Naive thymus-derived CD8-positive, alpha-beta T cell (primary cell): ENCODE measurements at regions not wholly inside any gene's neighbourhood (a gene's known extent, or its start where the extent isn't known, plus 50 kb on each side); places are given as distances from the start of the nearest gene placed in this dataset.
"Not testable (repeated sequence)": the region's sequence is repeated elsewhere in the genome, so short reads cannot be mapped to it uniquely, and the experiment has no call there.

ENCODE experiments used
- ATAC-seq, 2 donors: fragments of 150-1000 bp; cut with Tn5 transposase in 1 of 2; sonication (Bioruptor Pico), chemical (Tn5 transposase) in 1 of 2; 1 replicate in 1 of 2; 2 replicates in 1 of 2; pipeline ENCODE4 v1.10.0; 2021; ENCODE audit warnings: mild to moderate bottlenecking in 2 of 2, moderate library complexity in 2 of 2
- POLR2A ChIA-PET: fragments of 350-600 bp; sonication (Branson Sonifier 250); formaldehyde crosslinking; loops from one replicate; lab custom pipeline; 2021; ENCODE audit warnings: antibody characterized with exemption; lab: Charles Lee
- DNase-seq, 10 donors: peaks; one replicate each; pipeline versions ENCODE4 v3.0.0 to v3.0.0-alpha.2; 2020 to 2022
- H3K27ac Mint-ChIP-seq, 10 donors: one replicate each; pipeline ENCODE4 v1.8.0; 2020 to 2022; ENCODE audit warnings: mild to moderate bottlenecking in 10 of 10, mixed read lengths in 10 of 10, moderate library complexity in 4 of 10, inconsistent platforms in 1 of 10
- H3K27me3 Mint-ChIP-seq, 5 donors: one replicate each; pipeline ENCODE4 v1.8.0; 2021 to 2022; ENCODE audit warnings: mixed read lengths in 5 of 5
- H3K36me3 Mint-ChIP-seq, 3 donors: one replicate each; pipeline ENCODE4 v1.8.0; 2020 to 2022; ENCODE audit warnings: mixed read lengths in 3 of 3, mild to moderate bottlenecking in 2 of 3, inconsistent platforms in 1 of 3
- H3K4me1 Mint-ChIP-seq, 4 donors: one replicate each; pipeline ENCODE4 v1.8.0; 2021 to 2022; ENCODE audit warnings: mixed read lengths in 4 of 4
- H3K4me3 Mint-ChIP-seq, 10 donors: one replicate each; pipeline ENCODE4 v1.8.0; 2020 to 2022; ENCODE audit warnings: mild to moderate bottlenecking in 10 of 10, mixed read lengths in 10 of 10, moderate library complexity in 6 of 10, inconsistent platforms in 1 of 10
- H3K9me3 Mint-ChIP-seq, 9 donors: one replicate each; pipeline ENCODE4 v1.8.0; 2020 to 2022; ENCODE audit warnings: mixed read lengths in 9 of 9, mild to moderate bottlenecking in 3 of 9, inconsistent platforms in 1 of 9, moderate library complexity in 1 of 9

- no peak overlapping the region for H3K4me3 Mint-ChIP-seq
- H3K27me3 Mint-ChIP-seq = peaks cover 3 to 23% (median 11%) of the 10 kb centered on the region in 5 donors
- peaks cover 0 to 5% (median 0%) of the 10 kb centered on the region in 9 donors for H3K9me3 Mint-ChIP-seq
- ATAC-seq = no peak
- POLR2A ChIA-PET = no interaction called here
- peaks cover 0 to 2% (median 0%) of the 10 kb centered on the region in 4 donors for H3K4me1 Mint-ChIP-seq
- H3K27ac Mint-ChIP-seq = no peak overlapping the region
- no peaks in the 10 kb centered on the region for H3K36me3 Mint-ChIP-seq
- DNase-seq = no peak
Observed at GRCh38 chr7:98730326-98730725, 113.2 kb downstream of the NPTX2 start.

GRCh38 chr7:98731651-98732050 is 114.6 kb downstream of the NPTX2 start:
- H3K36me3 Mint-ChIP-seq = no peaks in the 10 kb centered on the region
- peaks cover 0 to 2% (median 0%) of the 10 kb centered on the region in 4 donors for H3K4me1 Mint-ChIP-seq
- peaks cover 3 to 19% (median 9%) of the 10 kb centered on the region in 5 donors for H3K27me3 Mint-ChIP-seq
- no peak for DNase-seq
- no peak overlapping the region for H3K4me3 Mint-ChIP-seq
- no peak overlapping the region for H3K27ac Mint-ChIP-seq
- ATAC-seq = no peak
- POLR2A ChIA-PET = no interaction called here
- peaks cover 0 to 5% (median 0%) of the 10 kb centered on the region in 9 donors for H3K9me3 Mint-ChIP-seq

- H3K27me3 Mint-ChIP-seq = peaks cover 3 to 19% (median 9%) of the 10 kb centered on the region in 5 donors
- no peaks in the 10 kb centered on the region for H3K4me1 Mint-ChIP-seq
- ATAC-seq = no peak
- peak in 3 of 10 donors; percentile 2 to 8 (median 4) for DNase-seq
- POLR2A ChIA-PET = no interaction called here
- H3K27ac Mint-ChIP-seq = no peak overlapping the region
- H3K36me3 Mint-ChIP-seq = no peaks in the 10 kb centered on the region
- no peak overlapping the region for H3K4me3 Mint-ChIP-seq
- peaks cover 0 to 5% (median 0%) of the 10 kb centered on the region in 9 donors for H3K9me3 Mint-ChIP-seq
Observed at GRCh38 chr7:98733036-98733435, 116.0 kb downstream of the NPTX2 start.

- H3K4me3 Mint-ChIP-seq = no peak overlapping the region
- no peak for DNase-seq
- no peaks in the 10 kb centered on the region for H3K36me3 Mint-ChIP-seq
- no peak for ATAC-seq
- H3K27me3 Mint-ChIP-seq = peaks cover under 1 to 5% (median 3%) of the 10 kb centered on the region in 5 donors
- H3K9me3 Mint-ChIP-seq = peaks cover 0 to 5% (median 0%) of the 10 kb centered on the region in 9 donors
- no peaks in the 10 kb centered on the region for H3K4me1 Mint-ChIP-seq
- H3K27ac Mint-ChIP-seq = no peak overlapping the region
- POLR2A ChIA-PET = interaction anchor here (0.6 kb wide), 1 partner anchor 622 kb away, joined by 3 read pairs; no protein-coding TSS in a partner anchor
Observed at GRCh38 chr7:98735801-98736200, 118.7 kb downstream of the NPTX2 start.

- not testable (repeated sequence) for ATAC-seq, H3K4me3 Mint-ChIP-seq, H3K27me3 Mint-ChIP-seq, H3K9me3 Mint-ChIP-seq, H3K27ac Mint-ChIP-seq, H3K36me3 Mint-ChIP-seq, H3K4me1 Mint-ChIP-seq, DNase-seq
- POLR2A ChIA-PET = interaction anchor here (0.6 kb wide), 1 partner anchor 623 kb away, joined by 3 read pairs; no protein-coding TSS in a partner anchor
Observed at GRCh38 chr7:98736461-98736860, 119.4 kb downstream of the NPTX2 start.

- Mint-ChIP-seq H3K36me3 (no peaks in the 10 kb centered on the region), H3K4me3 (no peak overlapping the region), H3K4me1 (no peaks in the 10 kb centered on the region), H3K27ac (no peak overlapping the region), H3K27me3 (peaks cover 0 to 3% (median 0%) of the 10 kb centered on the region in 5 donors), H3K9me3 (peaks cover 0 to 5% (median 0%) of the 10 kb centered on the region in 9 donors)
- DNase-seq (no peak), ATAC-seq (no peak)
- POLR2A ChIA-PET = no interaction called here
Observed at GRCh38 chr7:98737176-98737575, 120.1 kb downstream of the NPTX2 start.

- no peak for DNase-seq
- peaks cover 0 to 3% (median 0%) of the 10 kb centered on the region in 5 donors for H3K27me3 Mint-ChIP-seq
- no peak overlapping the region for H3K4me3 Mint-ChIP-seq
- H3K27ac Mint-ChIP-seq = no peak overlapping the region
- H3K9me3 Mint-ChIP-seq = peaks cover 0 to 5% (median 0%) of the 10 kb centered on the region in 9 donors
- ATAC-seq = no peak
- POLR2A ChIA-PET = no interaction called here
- H3K4me1 Mint-ChIP-seq = no peaks in the 10 kb centered on the region
- H3K36me3 Mint-ChIP-seq = no peaks in the 10 kb centered on the region
Observed at GRCh38 chr7:98740643-98741042, 123.6 kb downstream of the NPTX2 start.

- peaks cover 0 to 5% (median 0%) of the 10 kb centered on the region in 9 donors for H3K9me3 Mint-ChIP-seq
- DNase-seq = peak; percentile 36 to 83 (median 58)
- no peak overlapping the region for H3K27ac Mint-ChIP-seq
- peaks cover 0 to 17% (median 5%) of the 10 kb centered on the region in 5 donors for H3K27me3 Mint-ChIP-seq
- POLR2A ChIA-PET = no interaction called here
- H3K4me1 Mint-ChIP-seq = no peaks in the 10 kb centered on the region
- no peaks in the 10 kb centered on the region for H3K36me3 Mint-ChIP-seq
- H3K4me3 Mint-ChIP-seq = no peak overlapping the region
- ATAC-seq = no peak
Observed at GRCh38 chr7:98745722-98746318, 124.0 kb downstream of the TMEM130 start.

GRCh38 chr7:98748090-98748489 is 121.7 kb downstream of the TMEM130 start:
- H3K9me3 Mint-ChIP-seq = peaks cover 0 to 3% (median 0%) of the 10 kb centered on the region in 9 donors
- no peaks in the 10 kb centered on the region for H3K36me3 Mint-ChIP-seq
- H3K4me3 Mint-ChIP-seq = no peak overlapping the region
- POLR2A ChIA-PET = no interaction called here
- no peak for ATAC-seq
- no peak for DNase-seq
- peaks cover 0 to 17% (median 5%) of the 10 kb centered on the region in 5 donors for H3K27me3 Mint-ChIP-seq
- no peaks in the 10 kb centered on the region for H3K4me1 Mint-ChIP-seq
- no peak overlapping the region for H3K27ac Mint-ChIP-seq

GRCh38 chr7:98753176-98753575 is 116.6 kb downstream of the TMEM130 start:
- Mint-ChIP-seq H3K9me3 (peaks cover 0 to 5% (median 0%) of the 10 kb centered on the region in 9 donors), H3K27ac (no peak overlapping the region), H3K36me3 (peaks cover 0 to 2% (median 0%) of the 10 kb centered on the region in 3 donors), H3K4me3 (no peak overlapping the region), H3K27me3 (peaks cover 0 to 28% (median 13%) of the 10 kb centered on the region in 5 donors), H3K4me1 (no peaks in the 10 kb centered on the region)
- ATAC-seq (no peak), DNase-seq (no peak)
- POLR2A ChIA-PET = no interaction called here

- DNase-seq (no peak), ATAC-seq (no peak)
- H3K27me3 Mint-ChIP-seq = peaks cover 2 to 37% (median 8%) of the 10 kb centered on the region in 5 donors
- H3K27ac Mint-ChIP-seq = no peak overlapping the region
- POLR2A ChIA-PET = no interaction called here
- no peaks in the 10 kb centered on the region for H3K4me1 Mint-ChIP-seq
- H3K9me3 Mint-ChIP-seq = peaks cover 0 to 13% (median 2%) of the 10 kb centered on the region in 9 donors
- H3K4me3 Mint-ChIP-seq = no peak overlapping the region
- H3K36me3 Mint-ChIP-seq = peaks cover 0 to 2% (median 0%) of the 10 kb centered on the region in 3 donors
Observed at GRCh38 chr7:98753989-98754479, 115.8 kb downstream of the TMEM130 start.

GRCh38 chr7:98755138-98755898 is 114.5 kb downstream of the TMEM130 start:
- no peaks in the 10 kb centered on the region for H3K4me1 Mint-ChIP-seq
- DNase-seq = no peak
- ATAC-seq = no peak
- POLR2A ChIA-PET = no interaction called here
- H3K4me3 Mint-ChIP-seq = no peak overlapping the region
- H3K9me3 Mint-ChIP-seq = peaks cover 0 to 21% (median 3%) of the 10 kb centered on the region in 9 donors
- peaks cover 0 to 2% (median 0%) of the 10 kb centered on the region in 3 donors for H3K36me3 Mint-ChIP-seq
- H3K27me3 Mint-ChIP-seq = peaks cover 5 to 50% (median 20%) of the 10 kb centered on the region in 5 donors
- no peak overlapping the region for H3K27ac Mint-ChIP-seq

GRCh38 chr7:98758157-98758556 is 111.7 kb downstream of the TMEM130 start:
- no peak overlapping the region for H3K4me3 Mint-ChIP-seq
- H3K9me3 Mint-ChIP-seq = peaks cover 0 to 21% (median 3%) of the 10 kb centered on the region in 9 donors
- H3K27ac Mint-ChIP-seq = no peak overlapping the region
- DNase-seq (no peak), ATAC-seq (no peak)
- POLR2A ChIA-PET = no interaction called here
- no peaks in the 10 kb centered on the region for H3K4me1 Mint-ChIP-seq
- peaks cover 0 to 2% (median 0%) of the 10 kb centered on the region in 3 donors for H3K36me3 Mint-ChIP-seq
- H3K27me3 Mint-ChIP-seq = peaks cover 11 to 63% (median 37%) of the 10 kb centered on the region in 5 donors
